HFF-Myc (cell line): ENCODE measurements at regions not wholly inside any gene's neighbourhood (a gene's known extent, or its start where the extent isn't known, plus 50 kb on each side); places are given as distances from the start of the nearest gene placed in this dataset.

Experiments used
- DNase-seq: peaks from one replicate; pipeline ENCODE4 v3.0.0-alpha.2; 2011; ENCODE audit warnings: low read depth; ENCODE audit errors: extremely low read depth
- H3K4me3 ChIP-seq: replicated peaks from 2 replicates; pipeline ENCODE4 v1.5.1; 2011; ENCODE audit warnings: low read depth, mild to moderate bottlenecking, control low read depth, low read length
- CTCF ChIP-seq: IDR thresholded peaks from 2 replicates; pipeline ENCODE4 v1.5.1; 2012; ENCODE audit warnings: mild to moderate bottlenecking, low read depth, low read length, control low read depth; ENCODE audit errors: missing control alignments

GRCh38 chr18:73258375-73259087 lies 390.7 kb upstream of the NETO1 start:
- no peak for DNase-seq
- no peak for TF ChIP-seq CTCF
- H3K4me3 ChIP-seq: no peak overlapping the region

- no peak for DNase-seq
These were observed 386.8 kb upstream of the NETO1 start for GRCh38 chr18:73254564-73254963.

GRCh38 chr18:73249030-73249429 lies 381.2 kb upstream of the NETO1 start:
- no peak overlapping the region for H3K4me3 ChIP-seq
- DNase-seq: no peak
- TF ChIP-seq CTCF: no peak

More at GRCh38 chr18:73254564-73254963, 386.8 kb upstream of the NETO1 start:
- H3K4me3 ChIP-seq: no peak overlapping the region
- no peak for TF ChIP-seq CTCF

GRCh38 chr18:73246763-73247162 lies 379.0 kb upstream of the NETO1 start:
- DNase-seq: no peak
- TF ChIP-seq CTCF: no peak
- no peak overlapping the region for H3K4me3 ChIP-seq

- no peak for DNase-seq
- no peak overlapping the region for H3K4me3 ChIP-seq
These were observed 377.6 kb upstream of the NETO1 start for GRCh38 chr18:73245345-73245744.

GRCh38 chr18:73244401-73244800 lies 376.6 kb upstream of the NETO1 start:
- no peak for TF ChIP-seq CTCF
- no peak for DNase-seq
- no peak overlapping the region for H3K4me3 ChIP-seq

More at GRCh38 chr18:73245345-73245744, 377.6 kb upstream of the NETO1 start:
- no peak for TF ChIP-seq CTCF

GRCh38 chr18:73240899-73241298 lies 373.1 kb upstream of the NETO1 start:
- TF ChIP-seq CTCF: no peak
- no peak for DNase-seq
- no peak overlapping the region for H3K4me3 ChIP-seq
